RWPE1 (cell line): ENCODE measurements at regions not wholly inside any gene's neighbourhood (a gene's known extent, or its start where the extent isn't known, plus 50 kb on each side); places are given as distances from the start of the nearest gene placed in this dataset.

Source experiments
- CTCF ChIA-PET: fragments of 350-600 bp; sonication (Branson Sonifier 250); formaldehyde crosslinking; extraction: SDS; loops from one replicate; lab custom pipeline; 2021; lab: Yijun Ruan, JAX
- POLR2A ChIA-PET: fragments of 400-600 bp; formaldehyde crosslinking; extraction: SDS; loops from one replicate; lab custom pipeline; 2020; ENCODE audit warnings: antibody characterized with exemption; ENCODE audit not compliant: low non-redundant PET; lab: Yijun Ruan, JAX
- DNase-seq: peaks from one replicate; pipeline ENCODE4 v3.0.0; 2012; ENCODE audit warnings: low spot score
- H3K27ac ChIP-seq: fragments of 450-650 bp; 2 replicates; pipeline ENCODE4 v1.5.1; 2017
- CTCF ChIP-seq: fragments of 450-650 bp; conservative IDR thresholded peaks from 2 replicates; pipeline ENCODE4 v1.5.1; 2017; ENCODE audit warnings: low read depth, mild to moderate bottlenecking

DNA sequence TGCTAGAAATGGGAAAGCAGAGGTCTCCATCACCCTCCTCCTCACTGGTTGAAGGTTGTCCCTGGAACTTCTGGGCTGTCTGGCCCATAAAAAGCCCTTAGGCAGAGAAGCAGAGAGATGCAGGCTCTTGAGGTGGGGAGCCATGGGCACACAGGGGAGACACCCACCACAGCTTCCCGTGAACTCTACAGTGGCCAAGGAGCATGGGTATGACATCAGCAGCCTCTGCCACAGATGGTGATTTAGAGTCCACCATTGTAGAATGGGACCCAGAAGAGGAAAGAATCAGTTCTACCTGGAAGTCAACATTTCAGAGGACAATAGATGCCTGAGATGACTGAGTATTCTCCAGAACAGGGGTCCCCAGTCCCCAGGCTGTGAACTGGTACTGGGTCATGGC is 105.6 kb upstream of the LRRN1 start:
- TF ChIP-seq CTCF, result no peak
- POLR2A ChIA-PET, result no interaction called here

DNA sequence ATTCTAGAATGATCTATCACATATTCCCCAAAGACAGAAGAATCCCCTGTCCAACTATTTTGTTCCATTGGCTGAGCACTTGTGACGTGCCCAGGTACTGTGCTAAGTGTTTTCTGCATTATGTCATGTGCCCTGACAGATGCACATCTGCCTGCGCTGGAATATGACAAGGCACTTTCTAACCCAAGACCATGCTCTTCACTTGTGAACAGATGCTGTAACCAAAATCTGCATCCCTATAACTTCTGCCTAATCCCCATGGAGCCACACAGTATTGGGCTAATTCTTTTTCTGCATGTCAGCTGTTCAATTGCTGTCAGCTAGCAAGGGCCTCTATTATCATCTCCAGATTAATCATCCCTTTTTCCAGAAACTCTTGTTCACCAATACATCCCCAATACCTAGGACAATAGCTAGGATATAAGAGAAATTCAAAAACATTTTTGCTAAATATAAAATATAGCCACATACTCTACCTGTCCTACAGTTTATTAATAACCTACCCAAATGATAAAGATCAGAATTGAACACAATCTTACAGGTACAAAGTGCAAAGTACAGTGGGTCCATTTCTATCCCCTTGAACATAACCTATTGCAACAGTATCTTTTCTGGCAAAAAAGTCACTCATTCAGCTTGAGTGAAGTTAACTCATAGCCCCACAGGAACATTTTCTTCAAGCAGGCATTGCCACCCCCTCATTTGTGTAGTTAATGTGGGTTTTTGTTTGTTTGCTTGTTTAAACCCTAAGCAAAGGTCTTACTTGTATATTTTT is 109.4 kb upstream of the LRRN1 start:
- no peak overlapping the region for H3K27ac ChIP-seq

More for the DNA sequence above, 105.6 kb upstream of the LRRN1 start:
- H3K27ac ChIP-seq, result no peak overlapping the region
- no peak for DNase-seq
- CTCF ChIA-PET, result no interaction called here

DNA sequence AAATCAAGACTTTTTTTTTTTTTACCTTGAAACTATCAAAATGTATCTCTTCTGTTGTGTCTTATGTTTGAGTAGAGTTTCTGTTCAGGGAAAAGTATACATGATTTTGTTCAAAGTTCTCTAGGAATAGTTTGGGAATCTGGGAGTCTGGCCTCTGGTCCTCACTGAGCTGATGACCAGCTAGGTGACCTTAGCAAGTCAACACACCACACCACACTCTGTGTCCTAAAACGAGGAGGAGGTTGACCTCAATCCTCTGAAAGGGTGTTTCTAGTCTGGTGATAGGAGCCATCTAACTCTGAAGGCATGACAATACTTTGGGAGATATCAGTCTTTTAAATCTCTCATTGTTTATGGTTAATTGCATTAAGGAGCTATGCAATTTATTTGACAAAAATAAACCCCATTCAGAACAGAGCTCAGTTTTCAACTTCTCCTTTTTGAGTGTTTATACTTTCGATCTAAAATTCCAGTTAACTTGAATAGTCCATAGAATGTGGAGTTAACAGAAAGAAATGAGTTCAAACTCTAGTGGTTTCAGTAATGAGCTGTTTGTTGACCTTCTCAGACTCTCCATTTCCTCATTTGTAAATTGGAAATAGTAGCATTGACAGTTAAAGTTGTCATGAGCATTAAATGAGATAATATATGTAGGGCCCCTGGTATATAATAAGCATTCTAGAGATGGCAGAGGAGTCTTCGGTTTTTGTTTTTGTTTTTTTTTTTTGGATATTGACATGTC is 112.2 kb upstream of the LRRN1 start:
- DNase-seq, result no peak
- H3K27ac ChIP-seq, result no peak overlapping the region
- POLR2A ChIA-PET, result no interaction called here
- CTCF ChIA-PET, result no interaction called here
- no peak for TF ChIP-seq CTCF

More for the DNA sequence above, 109.4 kb upstream of the LRRN1 start:
- no peak for DNase-seq
- POLR2A ChIA-PET, result no interaction called here
- no peak for TF ChIP-seq CTCF
- CTCF ChIA-PET, result no interaction called here

DNA sequence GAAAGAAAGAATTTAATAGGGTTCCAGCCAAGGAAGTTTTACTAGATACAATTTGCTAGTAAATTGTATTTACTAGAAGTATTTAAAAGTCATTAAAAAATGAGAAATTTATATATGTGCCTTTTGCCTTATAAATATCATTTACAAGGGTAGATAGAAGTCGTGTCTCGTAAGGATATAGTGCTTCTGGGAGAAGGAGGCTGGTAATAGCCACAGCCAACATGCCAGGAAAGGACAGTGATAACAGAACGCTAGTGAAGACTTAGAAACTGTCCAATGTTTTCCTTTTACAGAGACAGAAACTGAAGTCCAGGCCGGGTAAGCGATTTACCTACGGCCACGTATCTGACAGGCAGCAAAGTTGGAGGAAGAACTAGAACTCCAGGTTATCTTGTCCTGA is 113.5 kb upstream of the LRRN1 start:
- TF ChIP-seq CTCF, result no peak
- ChIA-PET CTCF (no interaction called here), POLR2A (no interaction called here)
- DNase-seq, result no peak
- no peak overlapping the region for H3K27ac ChIP-seq

- CTCF ChIA-PET, result no interaction called here
- DNase-seq, result no peak
- H3K27ac ChIP-seq, result no peak overlapping the region
- POLR2A ChIA-PET, result no interaction called here
- TF ChIP-seq CTCF, result no peak
Observed at GRCh38 chr3:3683261-3683660, 116.0 kb upstream of the LRRN1 start.

- ChIA-PET POLR2A (no interaction called here), CTCF (no interaction called here)
- TF ChIP-seq CTCF, result no peak
- no peak overlapping the region for H3K27ac ChIP-seq
- DNase-seq, result no peak
Observed at GRCh38 chr3:3675801-3676200, 123.4 kb upstream of the LRRN1 start.
